ENCODE measurements at regions not wholly inside any gene's neighbourhood (a gene's known extent, or its start where the extent isn't known, plus 50 kb on each side); places are given as distances from the start of the nearest gene placed in this dataset.
"Not testable (repeated sequence)": the region's sequence is repeated elsewhere in the genome, so short reads cannot be mapped to it uniquely, and the experiment has no call there.

DNA sequence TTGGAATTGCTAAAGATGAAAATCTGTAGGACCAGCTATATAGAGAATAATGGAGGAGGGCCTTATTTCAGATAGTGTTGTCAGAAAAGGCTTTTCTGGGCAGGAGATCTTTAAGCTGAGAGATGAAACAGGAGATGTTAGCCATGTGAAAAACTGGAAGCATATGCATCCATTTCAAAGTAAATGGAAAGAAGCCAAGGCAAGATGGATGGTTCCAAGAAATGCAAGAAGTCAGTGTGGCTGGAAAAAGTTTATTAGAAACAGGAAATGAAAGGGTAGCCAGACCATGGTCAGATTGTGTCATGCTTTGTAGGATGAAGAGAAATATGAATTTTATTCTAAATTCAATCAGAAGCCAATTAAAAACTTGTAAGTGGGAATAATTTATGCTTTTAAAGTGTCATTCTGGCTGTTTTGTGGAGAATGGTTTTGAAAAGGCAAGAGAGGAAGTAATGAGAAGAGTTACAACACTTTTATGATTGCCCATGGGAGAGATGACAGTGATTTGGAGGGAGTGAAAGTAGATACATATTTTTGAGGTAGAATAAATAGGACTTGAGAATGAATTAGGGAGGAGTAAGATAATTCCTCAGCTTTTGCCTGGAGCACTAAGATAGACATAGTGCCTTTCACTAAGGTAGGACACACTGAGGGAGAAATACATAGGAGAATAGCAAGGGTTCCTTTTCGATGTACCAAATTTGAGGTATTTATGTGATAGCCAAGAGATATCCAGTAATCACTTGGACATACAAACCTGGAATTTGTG, 620.1 kb downstream of the HTR1B start:
- DNase-seq (ENCODE audit: low spot score), result no peak

DNA sequence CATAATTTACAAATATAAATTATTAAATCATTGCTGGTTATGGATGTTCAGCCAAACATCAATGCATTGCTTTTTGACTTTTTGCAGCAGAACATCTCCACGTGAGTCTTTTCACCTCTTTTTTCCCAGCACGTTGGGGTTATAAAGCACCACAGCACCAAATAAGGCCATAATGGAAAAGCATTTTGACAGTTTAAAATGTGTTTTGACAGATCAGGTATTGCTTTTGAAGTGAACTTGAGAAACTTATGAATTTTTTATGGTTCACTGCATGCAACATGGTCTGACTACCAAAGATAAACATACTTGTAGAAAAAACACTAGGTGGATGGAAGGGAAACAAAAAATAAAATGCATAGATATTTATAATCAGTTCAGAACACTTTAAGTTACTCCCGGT, 622.4 kb downstream of the HTR1B start:
- no peak for DNase-seq (ENCODE audit: low spot score)

DNA sequence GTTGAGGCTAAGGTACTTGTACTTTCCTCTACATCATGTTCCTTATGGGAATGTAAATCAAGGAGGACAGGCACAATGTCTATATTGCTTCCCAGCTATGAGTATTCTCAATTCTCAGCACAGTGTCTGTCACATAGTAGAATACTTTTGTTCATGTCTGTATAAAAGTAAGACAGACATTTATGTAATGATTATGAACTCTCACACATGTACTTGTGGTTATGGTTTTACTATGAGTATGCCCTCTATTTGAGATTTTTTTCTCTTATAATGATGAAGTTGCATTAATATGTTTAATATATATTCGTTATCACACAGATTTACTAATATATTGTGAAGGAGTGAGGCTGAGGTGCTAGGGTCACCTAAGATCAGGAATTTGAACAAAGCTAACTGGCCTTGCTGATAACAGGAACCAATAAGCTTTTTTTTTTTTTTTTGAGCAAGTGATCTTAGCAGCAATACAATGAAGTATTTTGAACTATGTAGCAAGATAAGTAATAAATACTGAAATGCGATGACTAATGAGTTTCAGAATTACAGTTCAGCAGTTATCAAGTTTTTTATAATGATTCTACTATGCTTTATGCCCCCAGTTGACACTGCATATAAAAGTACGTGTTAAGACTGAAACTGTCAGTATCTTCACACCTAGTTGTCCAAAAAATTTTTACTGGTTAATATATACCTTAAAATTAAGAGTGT, 623.1 kb downstream of the HTR1B start:
- DNase-seq (ENCODE audit: low spot score), result no peak

DNA sequence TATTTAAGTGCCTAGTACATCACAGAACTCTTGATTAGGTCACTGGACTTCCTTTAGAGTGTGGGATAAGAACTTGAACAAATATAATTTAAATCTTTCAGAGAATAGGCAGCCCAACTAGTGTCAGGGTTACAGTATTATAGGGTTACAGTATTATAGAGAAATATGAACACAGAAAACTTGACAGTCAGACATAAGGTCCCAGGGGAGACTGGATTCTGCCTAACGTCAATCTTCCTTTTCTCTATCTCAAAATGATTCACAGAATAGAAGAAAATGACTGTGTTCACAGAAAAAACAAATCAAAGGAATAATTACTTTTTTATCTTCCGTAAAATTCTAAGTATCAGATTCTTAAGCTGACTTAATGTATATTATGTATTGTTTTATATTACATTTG, 623.8 kb downstream of the HTR1B start:
- DNase-seq (ENCODE audit: low spot score), result no peak

DNA sequence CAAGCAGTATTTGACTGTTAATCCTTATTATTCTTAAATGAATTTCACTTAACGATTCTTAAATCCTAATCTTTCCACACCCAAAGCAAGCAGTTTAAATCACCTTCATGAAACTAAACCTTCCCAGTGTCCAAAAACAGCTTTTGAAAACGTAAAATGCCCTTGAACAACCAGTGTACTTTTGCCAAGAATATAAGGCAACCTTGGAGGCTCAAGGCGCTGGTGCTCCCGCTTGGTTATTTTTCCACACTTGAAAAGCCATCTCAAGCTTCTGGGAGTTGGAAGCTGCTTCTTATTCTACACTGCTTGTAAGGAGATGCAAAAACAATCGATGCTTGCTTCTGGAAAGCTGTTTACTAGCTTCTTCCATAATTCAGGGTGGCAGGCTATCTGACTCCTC, 625.7 kb downstream of the HTR1B start:
- DNase-seq (ENCODE audit: low spot score), result no peak

DNA sequence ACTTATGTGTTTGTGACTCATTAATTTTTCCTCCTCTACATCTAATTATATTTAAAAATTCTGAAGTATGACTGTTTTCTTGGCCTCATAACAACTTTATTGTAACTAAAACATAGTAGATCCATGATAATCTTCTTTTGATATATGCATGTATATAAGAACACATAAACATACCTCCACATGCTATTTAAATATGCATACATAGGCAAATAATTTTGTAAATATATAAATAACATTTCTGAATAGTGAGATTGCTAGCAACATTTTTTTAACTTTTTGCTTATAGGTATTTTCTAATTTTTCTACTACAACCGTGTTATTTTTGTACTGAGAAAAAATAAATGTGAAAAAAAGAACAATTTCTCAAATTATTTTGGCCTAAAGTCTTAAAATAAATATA, 627.6 kb downstream of the HTR1B start:
- no peak for DNase-seq (ENCODE audit: low spot score)

DNA sequence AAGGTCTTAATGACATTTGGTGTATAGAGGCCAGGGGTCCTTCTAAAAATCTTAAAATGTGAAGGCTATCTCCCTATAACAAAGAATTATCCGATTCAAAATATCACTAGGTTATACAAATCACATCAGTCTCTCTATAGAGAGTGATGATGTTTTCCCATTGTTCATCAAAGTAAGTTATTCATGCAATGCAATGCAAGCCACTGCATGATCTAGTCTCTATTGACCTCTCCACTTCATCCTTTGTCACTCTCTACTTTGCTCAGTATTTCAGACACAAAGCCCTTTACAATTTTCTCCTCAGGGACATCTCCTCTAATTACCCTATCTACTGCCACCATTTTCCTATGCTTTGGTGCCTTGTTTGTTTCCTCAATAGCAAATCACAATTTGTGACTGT, 628.0 kb downstream of the HTR1B start:
- DNase-seq (ENCODE audit: low spot score), result no peak

DNA sequence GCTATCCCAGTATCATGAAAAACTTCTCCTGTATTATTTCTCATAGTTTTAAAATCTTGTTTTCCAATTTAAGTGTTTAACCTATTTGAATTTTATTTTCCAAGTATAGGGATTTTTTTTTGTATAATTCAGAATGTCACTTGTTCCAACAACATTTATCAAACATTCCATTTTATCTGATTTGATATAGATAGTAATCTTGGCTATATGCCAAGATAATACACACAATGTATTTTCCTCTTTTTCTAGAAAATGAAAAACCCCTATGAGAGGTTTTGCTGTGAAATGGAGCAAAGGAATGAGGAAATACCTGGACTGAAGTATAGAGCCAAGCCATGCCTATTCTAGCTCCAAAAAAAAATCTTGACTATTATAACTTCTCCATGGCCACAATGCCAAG, 628.9 kb downstream of the HTR1B start:
- no peak for DNase-seq (ENCODE audit: low spot score)

DNA sequence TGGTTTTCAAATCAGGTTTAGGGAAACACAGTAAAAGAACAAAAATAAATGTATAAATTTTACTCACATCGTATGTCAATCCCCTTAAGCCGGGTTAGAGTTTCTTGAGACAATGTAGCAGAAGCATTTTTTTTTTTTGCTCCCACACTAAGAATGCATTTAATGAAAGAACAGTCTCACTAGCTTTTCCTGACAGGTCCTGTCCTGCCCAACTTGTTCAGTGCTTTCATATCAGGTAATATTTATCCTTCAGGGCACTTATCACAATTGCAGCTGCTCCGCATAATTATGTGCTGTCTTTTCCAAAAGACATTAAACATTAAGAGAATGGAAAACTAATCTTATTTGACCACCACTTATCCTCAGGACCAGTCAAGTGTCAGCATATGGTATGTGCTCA, 632.0 kb downstream of the HTR1B start:
- no peak for DNase-seq (ENCODE audit: low spot score)

DNA sequence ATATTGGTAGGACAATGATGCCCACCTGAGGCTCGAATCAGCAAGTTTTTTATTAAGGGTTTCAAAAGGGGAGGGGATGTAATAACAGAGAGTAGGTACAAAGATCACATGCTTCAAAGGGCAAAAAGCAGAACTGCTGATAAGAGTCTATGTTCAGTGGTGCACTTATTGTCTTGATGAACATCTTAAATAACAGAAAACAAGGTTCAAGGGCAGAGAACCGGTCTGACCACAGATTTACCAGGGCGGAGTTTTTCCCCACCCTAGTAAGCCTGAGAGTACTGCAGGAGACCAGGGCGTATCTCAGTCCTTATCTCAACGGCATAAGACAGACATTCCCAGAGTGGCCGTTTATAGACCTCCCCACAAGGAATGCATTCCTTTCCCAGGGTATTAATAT, 639.7 kb downstream of the HTR1B start:
- DNase-seq (ENCODE audit: low spot score), result not testable (repeated sequence)

DNA sequence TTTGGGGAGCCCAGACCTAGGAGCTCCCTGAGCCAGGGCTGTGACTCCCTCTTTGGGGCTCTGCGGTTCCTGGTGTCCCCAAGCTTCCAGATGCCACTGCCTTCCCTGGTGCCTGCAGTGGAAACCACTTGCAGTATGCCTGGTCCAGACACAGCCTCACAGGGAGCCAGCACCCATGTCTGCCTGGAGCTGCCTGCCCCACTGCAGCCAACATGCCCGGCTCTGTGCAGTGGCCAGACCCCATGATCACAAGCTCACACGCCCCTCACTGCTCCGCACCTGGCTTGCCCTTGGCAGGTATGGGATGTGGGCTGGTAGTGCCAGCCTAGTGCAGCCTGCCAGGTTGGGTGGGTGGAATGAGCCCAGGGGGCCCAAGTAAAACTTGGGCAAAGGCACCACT, 644.8 kb downstream of the HTR1B start:
- DNase-seq (ENCODE audit: low spot score), result no peak

DNA sequence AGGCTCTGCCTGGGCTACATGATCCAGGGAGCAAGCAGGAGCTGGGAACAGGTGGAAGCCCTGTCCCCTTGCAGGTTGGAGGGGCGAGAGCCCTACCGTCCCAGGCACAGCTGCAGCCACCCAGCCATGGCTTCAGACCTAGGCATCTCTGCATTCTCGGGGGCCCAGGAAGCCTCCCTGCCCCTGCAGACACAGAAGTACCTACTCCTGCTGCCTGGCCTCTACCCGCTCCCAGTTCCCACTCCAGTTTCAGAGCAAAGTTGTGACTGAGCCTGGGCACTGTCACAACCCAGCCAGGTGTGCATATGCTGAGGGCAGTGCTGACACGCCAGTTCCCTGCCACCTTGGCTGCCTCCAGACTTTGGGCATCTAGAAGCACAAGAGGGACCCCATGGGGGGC, 645.9 kb downstream of the HTR1B start:
- no peak for DNase-seq (ENCODE audit: low spot score)

DNA sequence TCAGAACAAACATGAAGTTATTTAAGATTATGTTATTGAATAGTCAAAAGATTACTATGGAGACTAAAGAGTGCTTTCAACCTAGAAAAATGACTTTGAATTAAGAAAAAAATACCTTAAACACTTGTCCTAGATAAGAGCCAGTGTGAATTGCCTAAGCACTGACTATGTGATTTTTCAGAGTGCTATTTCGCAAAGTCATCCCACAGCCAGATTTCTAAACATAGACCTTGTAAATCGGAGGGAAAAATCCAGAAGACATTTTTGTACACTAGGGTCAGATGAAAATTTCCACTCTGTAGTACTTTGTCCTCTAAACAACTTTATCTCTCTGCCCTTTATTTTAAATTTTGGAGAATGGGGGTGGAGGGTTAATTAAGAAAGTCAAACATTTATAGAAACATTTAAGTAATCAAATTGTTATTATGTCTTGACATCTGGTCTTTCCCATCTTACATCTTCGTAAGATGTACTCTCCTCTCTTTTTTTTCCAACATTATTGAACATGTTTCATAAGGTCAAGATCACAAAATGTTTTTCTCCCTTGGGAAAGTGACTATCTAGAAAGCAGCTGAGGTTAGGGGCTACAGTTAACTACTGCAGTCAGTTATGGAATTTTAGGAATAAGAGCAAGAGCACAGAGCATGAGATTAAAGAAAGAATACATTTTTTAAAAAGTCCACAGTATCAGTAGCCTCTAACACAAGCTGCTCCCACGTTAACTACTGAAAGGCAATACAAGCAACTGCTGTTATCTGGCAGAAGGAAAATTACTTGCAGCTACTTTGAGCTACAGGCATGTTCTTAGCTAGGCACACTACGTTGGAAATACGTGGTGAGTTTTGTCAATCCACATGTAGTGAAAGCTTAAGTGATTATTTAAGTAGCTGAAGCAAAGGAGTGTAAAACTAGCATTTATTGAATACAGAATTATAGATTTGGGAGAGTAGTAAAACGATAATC, 648.5 kb downstream of the HTR1B start:
- no peak for DNase-seq (ENCODE audit: low spot score)

DNA sequence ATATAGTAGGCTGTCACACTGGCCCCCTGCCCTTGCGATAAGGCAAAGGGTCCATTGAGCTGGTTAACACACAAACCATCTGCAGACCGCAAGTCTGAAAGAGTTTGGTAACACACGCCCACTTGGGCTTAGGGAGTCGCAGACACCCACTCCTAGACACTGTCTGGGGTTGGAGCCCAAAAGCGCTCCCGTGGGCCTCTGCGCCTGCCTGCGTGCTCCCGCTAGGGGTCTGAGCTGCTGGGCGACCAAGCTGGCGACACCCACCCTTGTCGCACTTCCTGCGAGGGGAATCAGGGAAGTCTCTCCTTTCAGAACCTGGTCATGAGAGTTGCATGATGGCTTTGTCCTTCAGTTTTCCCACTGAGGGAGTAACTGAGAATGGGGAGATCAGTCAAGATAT, 653.0 kb downstream of the HTR1B start:
- no peak for DNase-seq (ENCODE audit: low spot score)

DNA sequence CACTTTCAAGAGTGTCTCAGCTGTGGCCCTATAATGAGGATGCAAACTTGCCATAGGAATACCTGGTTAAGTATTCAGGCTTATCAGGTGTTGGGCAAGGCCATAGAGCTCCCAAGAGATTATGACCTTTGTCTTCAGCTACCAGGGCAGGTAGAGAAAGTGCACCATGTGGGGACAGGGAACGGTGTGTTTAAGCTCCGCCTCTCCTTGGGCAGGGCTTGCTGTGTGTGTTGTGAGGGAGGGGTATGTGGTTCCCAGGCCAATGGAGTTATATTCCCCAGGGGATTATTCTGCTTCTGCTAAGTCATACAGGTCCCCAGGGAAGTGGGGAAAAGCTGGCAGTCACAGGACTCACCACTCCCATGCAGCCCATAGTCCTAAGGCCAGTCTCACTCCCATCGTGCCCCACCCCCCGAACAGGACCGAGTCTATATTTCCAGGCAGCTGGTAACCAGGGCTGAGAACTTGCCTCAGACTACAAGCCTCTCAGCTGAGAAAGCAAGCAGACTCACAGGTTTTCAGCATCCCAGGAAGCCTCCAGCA, 660.2 kb downstream of the HTR1B start:
- no peak for DNase-seq (ENCODE audit: low spot score)

DNA sequence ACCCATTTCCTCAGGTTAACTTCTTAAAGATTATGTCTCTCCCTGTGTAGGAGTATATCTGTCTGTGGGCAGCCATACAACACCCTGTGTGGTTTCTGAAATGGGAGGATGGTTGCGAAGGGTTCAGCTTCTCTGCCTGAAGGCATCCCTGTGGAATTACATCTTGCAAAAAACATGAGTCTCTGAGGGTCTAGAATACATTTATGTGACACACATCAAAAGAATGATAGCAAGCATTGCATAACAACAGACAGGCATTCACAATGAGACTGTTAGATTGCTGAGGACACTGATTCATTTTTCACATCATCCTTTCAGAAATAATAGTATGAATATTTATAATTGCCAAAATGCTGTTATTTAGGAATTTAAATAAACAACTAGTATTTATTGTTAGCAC, 670.9 kb downstream of the HTR1B start:
- no peak for DNase-seq (ENCODE audit: low spot score)

DNA sequence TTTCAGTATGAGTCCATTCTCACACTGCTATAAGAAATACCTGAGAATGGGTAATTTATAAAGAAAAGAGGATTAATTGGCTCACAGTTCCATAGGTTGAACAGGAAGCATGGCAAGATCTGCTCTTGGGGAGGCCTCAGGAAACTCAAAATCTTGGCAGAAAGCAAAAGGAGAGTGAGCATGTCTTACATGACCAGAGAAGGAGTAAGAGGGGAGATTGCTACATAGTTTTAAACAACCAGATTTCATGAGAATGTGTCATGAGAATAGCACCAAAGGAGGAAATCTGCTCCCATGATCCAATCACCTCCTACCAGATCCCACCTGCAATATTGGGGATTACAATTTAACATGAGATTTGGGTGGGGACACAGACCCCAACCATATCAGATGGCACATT, 672.4 kb downstream of the HTR1B start:
- DNase-seq (ENCODE audit: low spot score), result no peak

DNA sequence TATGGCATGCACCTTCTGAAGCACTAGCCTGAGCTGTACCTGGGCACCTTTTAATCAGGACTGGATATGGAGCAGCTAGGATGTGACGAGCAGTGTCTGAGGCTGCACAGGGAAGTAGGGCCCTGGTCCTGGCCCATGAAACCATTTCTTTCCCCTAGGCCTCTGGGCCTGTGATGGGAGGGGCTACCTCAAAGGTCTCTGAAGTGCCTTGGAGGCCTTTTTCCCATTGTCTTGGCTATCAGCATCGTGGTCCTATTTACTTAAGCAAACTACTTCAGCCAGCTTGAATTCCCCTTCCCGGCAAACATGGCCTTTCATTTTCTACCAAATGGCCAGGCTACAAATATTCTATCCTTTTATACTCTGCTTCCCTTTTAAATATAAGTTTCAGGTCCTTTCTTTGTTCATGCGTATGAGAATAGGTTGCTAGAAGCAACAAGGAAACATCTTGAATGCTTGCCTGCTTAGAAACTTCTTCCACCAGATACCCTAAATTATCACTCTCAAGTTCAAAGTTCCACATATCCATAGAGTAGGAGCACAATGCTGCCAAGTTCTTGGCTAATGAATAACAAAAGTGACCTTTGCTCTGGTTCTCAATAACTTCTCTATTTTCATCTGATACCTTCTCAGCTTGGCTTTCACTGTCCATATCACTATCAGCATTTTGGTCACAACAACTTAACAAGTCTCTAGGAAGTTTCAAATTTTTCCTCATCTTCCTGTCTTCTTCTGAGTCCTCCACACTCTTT, 673.1 kb downstream of the HTR1B start:
- no peak for DNase-seq (ENCODE audit: low spot score)

DNA sequence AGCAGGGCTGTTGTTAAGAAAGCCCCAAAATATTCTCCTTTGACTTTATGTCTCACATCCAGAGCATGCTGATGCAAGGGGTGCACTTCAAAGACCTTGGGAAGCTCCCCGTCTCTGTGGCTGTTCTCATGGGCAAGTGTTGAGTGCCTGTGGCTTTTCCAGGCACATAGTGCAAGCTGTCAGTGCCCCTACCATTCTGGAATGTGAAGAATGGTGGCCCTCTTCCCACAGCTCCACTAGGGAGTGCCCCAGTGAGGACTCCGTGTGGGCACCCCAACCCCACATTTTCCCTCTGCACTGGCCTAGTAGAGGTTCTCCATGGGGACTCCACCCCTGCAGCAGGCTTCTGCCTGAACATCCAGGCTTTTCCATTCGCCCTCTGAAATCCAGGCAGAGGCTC, 673.7 kb downstream of the HTR1B start:
- DNase-seq (ENCODE audit: low spot score), result no peak

DNA sequence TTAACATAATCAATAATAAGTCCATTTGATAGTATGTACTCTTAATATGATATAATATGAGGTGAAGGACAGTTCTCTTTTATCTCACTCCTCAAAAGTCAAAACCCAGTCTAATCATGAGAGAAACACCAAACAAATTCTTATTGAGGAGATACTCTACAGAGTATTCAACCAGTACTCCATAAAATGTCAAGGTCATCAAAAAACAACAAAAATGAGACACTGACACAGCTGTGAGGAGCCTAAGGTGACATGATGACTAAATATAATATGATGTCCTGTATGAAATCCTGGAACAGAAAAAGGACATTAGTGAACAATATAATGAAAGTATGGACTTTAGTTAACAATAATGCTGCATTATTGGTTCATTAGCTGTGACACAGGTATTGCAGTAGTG, 675.1 kb downstream of the HTR1B start:
- DNase-seq (ENCODE audit: low spot score), result no peak

DNA sequence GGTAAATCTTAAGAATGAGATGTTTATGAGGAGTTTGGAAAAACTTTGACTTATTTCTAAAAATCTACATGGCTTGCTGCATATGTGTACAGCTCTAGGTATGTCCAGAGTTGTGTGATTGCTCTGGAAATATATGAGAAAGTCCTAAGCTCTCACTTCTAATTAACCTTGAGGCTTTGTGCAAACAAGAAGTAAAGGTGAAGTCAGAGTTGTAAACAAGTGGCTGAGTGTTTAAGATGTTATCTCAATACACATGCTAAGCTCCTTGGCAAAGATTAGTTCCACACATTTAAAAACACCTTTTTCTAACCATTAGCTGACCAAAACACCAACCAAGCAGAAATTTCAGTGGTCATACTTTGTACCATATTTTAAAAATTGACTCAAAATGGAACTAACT, 684.2 kb downstream of the HTR1B start:
- no peak for DNase-seq (ENCODE audit: low spot score)

DNA sequence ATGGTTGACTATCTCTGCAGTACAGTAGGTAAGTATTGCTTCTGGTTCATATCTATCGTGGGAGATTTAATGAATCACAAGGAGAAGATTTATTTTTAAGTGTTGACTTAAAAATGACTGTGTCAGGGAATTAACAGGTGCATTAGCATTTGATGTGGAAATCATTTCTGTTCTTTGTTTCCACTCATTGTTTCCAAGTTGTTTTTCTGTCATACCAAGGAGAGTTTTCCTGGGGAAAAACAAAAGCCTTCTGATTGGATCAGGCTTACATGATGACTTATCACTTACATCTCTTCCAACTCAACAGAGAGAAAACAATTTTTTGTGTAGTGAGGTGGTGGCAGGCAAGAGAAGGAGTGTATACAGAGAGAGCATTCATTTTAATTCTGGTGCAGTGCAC, 686.4 kb downstream of the HTR1B start:
- no peak for DNase-seq (ENCODE audit: low spot score)

Data from iPS-NIHi11 (cell line).